Left colon (tissue), 2 donors: ENCODE measurements at regions not wholly inside any gene's neighbourhood (a gene's known extent, or its start where the extent isn't known, plus 50 kb on each side); places are given as distances from the start of the nearest gene placed in this dataset.
A peak's percentile ranks its signal among the peaks of the same experiment; 100 is the strongest.

Experiments used
- ATAC-seq: fragments of 200-7000 bp; cut with Tn5 transposase; one replicate; pipeline ENCODE4 v1.9.1; 2020; ENCODE audit warnings: mild to moderate bottlenecking, moderate library complexity
- DNase-seq, 2 donors: peaks; one replicate each; pipeline ENCODE4 v3.0.0-alpha.2; 2020
- intact Hi-C, 2 donors: fragments of 100-400 bp; cut with DNase I in 1 of 2; cut with micrococcal nuclease in 1 of 2; formaldehyde crosslinking; loops; one replicate each; pipeline versions ENCODE4 v1.11.2 to v1.14.0; 2022; cut with DNase I, micrococcal nuclease
- donor health status: DM: no; HTN: no; CAD: no.
- donor health status: DM: yes; HTN: yes; CAD: no.

- intact Hi-C loops, result no loop called here
- ATAC-seq (no peak), DNase-seq (no peak)
Measured at GRCh38 chr1:78787544-78787943, 137.9 kb downstream of the IFI44 start.

DNA sequence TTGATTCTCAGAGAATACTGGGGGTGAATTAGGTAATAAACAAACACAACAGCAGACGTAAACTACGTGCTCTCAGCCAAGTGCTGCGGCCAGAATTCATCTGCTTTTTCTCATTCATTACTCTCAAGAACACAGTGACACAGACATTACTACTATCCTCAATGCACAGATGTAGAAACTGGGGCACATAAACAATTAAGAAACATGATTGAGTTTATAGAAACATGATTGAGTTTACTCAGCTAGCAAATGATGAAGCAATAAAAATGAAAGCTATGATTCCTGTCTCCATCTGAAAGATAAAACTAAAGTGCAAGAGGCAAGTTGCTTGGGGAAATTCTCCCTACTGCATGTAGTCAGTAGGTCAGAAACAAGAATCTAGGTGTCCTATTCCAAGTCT, 140.5 kb downstream of the IFI44 start:
- intact Hi-C loops, result no loop called here
- DNase-seq, result no peak
- ATAC-seq, result no peak

DNA sequence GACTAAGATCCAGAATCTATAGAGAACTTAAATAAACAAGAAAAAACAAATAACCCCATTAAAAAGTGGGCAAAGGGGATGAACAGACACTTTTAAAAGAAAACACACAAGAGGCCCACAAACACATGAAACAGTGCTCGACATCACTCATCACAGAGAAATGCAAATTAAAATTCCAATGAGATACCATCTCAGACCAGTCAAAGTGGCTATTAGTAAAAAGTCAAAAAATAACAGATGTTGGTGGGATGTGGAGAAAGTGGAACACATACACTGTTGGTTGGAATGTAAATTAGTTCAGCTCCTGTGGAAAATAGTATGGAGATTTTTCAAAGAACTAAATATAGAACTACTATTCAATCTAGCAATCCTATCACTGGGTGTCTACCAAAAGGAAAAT, 143.1 kb downstream of the IFI44 start:
- no peak for ATAC-seq
- intact Hi-C loops, result no loop called here
- no peak for DNase-seq

DNA sequence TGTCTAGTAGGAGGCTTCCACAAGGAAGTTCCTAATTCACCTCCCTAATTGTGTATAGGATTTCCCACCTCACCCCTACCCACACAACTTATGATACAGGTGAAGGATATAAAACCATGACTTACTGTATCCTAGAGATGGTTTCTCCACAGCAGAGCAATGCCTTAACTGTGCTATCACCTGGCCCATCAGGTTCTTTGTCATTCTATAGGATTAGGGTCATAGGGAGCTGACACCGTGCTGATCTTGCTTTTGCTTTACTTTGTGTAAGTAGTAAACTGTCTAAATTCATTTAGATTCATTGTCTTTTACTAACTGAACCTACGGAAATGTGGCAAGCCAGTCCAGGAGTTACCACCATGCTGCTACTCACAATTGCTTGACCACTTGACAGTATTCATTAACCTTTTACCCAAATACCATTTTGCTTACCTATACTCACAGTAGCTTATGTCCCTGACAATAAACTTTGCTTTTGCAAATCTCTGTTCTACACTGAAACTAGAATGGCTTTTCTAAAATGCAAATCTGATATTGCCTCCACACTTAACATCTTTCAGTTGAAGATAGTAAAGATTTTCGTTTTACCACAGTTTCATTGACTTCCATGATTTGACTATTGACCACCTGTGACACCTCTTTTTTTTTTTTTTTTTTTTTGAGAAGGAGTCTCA, 147.6 kb downstream of the IFI44 start:
- ATAC-seq (no peak), DNase-seq (no peak)
- intact Hi-C loops, result no loop called here

GRCh38 chr1:78799926-78800325, 150.3 kb downstream of the IFI44 start:
- DNase-seq, result no peak
- no peak for ATAC-seq
- intact Hi-C loops, result no loop called here

DNA sequence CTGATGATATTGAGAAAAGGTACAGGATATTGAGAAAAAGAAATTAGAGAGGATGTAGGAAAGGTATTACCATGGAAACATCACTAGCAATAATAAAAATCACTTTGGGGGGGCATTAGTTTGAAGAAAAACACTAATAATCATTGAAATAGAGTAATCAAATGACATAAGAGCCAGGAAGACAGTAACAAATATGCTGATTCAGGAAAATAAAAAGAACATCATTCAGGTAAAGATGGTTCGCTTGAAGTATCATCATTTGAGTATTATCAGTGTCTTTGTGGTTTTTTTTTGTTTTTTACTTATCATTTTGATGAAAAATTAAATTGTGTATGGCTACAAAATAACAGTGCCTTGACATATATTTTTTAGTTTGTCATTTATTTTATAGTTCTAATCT, 164.5 kb downstream of the IFI44 start:
- intact Hi-C loops, result no loop called here
- ATAC-seq (no peak), DNase-seq (no peak)

GRCh38 chr1:78825561-78825960, 175.9 kb downstream of the IFI44 start:
- ATAC-seq (no peak), DNase-seq (no peak)
- intact Hi-C loops, result no loop called here

DNA sequence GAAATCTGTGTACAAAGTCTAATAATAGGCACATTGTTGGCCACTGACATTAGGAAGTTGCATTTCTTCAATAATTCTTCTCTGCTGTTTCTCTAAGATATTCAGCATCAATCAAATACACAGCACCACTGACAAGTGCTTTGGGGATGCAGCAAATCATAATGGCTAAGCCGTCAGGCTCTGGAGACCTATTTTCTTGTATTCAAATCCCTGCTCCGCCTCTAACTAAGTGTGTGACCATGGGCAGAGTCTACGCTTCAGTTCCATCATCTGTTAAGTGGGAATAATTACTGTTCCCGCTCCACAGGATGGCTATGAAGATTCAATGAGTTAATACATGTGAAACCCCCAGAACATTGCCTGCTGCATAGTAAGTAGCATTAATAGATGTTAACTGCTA, 176.9 kb downstream of the ADGRL4 start:
- DNase-seq (no peak), ATAC-seq (no peak)
- intact Hi-C loops, result no loop called here

DNA sequence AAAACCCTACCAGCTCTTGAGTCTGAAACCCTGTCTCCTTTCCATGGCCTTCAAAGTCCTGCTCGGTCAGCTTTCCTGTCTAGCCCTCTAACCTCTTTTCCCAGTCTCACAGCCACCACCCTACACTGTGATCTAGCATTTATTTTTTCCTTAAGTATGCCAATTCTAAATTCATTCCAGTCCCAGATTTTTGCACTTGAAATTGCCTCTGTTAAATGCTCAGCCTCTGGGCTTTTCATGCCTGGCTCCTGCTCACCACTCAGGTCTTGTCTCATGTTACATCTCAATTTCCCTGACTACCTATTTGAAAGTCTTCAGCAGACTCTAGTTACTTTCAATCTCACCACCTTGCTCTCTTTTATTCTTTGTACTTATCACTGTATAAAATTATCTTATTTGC, 176.2 kb downstream of the ADGRL4 start:
- ATAC-seq, result no peak
- no peak for DNase-seq
- intact Hi-C loops, result no loop called here

- intact Hi-C loops, result no loop called here
- no peak for ATAC-seq
Measured at GRCh38 chr1:78831731-78832360, 174.7 kb downstream of the ADGRL4 start.

GRCh38 chr1:78833491-78833890, 173.0 kb downstream of the ADGRL4 start:
- ATAC-seq (no peak), DNase-seq (no peak)
- intact Hi-C loops, result no loop called here

More at GRCh38 chr1:78831731-78832360, 174.7 kb downstream of the ADGRL4 start:
- no peak for DNase-seq

DNA sequence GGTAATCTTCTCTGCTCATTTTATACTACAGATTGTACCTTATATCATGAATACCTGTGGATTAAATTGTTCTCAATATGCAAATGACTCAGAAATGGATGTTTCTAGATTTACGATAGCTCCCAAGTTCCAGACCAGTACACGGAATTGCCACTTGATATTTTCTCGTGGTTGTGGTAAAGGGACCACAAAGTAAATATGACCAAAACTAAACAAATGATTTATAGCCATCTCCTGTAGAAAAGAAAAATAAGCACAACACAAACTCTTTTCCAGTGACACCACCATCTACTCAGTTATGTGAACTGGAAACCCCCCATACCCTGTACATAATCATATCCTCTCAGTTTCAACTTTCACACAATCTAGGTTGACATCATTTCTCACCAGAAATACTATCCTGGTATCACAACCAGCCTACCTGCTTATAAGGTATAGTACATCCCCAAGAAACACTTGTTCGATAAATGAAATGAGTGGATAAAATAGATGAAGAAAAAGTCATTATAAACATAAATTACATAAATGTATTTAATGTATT, 172.3 kb downstream of the ADGRL4 start:
- DNase-seq (no peak), ATAC-seq (no peak)
- intact Hi-C loops, result no loop called here

DNA sequence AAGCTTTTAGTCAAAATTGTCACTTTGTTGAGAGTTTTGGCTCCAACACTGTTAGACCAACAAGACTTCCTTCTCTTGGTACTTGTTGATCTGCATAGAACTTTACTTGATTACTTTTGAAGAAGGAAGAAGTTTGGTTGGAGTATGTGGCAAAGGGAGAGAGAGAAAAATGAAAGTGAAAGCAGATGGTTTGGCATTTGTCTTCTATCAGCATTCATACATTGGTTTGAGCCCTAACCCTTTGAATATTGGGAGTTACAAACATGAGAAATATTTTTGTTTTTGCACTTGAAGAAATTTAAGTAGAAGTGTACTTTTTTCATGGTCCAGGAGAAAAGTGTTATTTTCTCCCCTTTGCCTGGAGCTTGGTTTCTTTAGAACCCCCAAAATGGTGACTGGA, 169.8 kb downstream of the ADGRL4 start:
- ATAC-seq (no peak), DNase-seq (no peak)
- intact Hi-C loops, result no loop called here

DNA sequence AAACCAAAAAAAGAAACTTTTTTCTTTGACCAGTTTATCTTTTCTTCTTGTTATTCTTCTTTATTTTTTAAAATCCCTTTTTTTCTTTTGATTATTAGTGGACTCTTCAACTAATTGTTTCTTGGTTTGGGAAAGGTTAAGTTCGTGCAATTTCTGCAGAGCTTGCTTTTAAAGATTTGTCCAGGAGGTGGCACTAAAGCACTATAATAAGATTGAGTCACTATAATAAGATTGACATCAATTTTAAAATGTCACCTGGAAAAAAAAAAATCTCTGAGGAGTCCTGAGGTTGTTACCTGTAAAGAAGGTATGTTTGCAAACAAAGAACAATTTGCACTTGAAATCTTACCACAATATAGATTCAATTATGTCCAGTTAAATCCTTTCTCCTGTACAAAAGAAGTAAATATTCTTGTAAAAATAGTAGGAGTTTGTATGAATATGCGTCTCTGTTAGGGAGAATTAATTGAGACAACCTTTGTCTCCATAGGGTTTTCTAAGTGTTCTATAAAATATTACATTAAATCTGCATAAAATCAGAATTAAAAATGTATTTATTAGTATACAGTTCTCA, 166.7 kb downstream of the ADGRL4 start:
- DNase-seq (peak in 1 of 2 donors; percentile 6), ATAC-seq (no peak)
- intact Hi-C loops, result no loop called here
